Fibroblast of lung (primary cell): ENCODE measurements at regions not wholly inside any gene's neighbourhood (a gene's known extent, or its start where the extent isn't known, plus 50 kb on each side); places are given as distances from the start of the nearest gene placed in this dataset.

Experiments used
- CTCF ChIP-seq, 2 donors: IDR thresholded peaks in 1 of 2; conservative IDR thresholded peaks in 1 of 2; 1 replicate in 1 of 2; 2 replicates in 1 of 2; pipeline ENCODE4 v1.5.1; 2011 to 2012; ENCODE audit warnings: low read length in 2 of 2, control low read depth in 1 of 2, inconsistent platforms in 1 of 2, low read depth in 1 of 2, mild to moderate bottlenecking in 1 of 2
- EZH2 ChIP-seq: IDR thresholded peaks from 2 replicates; pipeline ENCODE4 v1.5.1; 2012; ENCODE audit warnings: low read length, control low read depth, mild to moderate bottlenecking; ENCODE audit errors: missing control alignments

- TF ChIP-seq CTCF (conservative IDR thresholded peaks at IDR 0.05 in 1 of 2, IDR thresholded peaks at IDR 0.05 in 1 of 2; ENCODE audit: low read depth in 1 of 2, low read length in 2 of 2) (no peak), EZH2 (no peak)
These were observed 134.5 kb downstream of the BTC start for GRCh38 chr4:74659576-74660411.
